Astrocyte (in vitro differentiated cells and primary cell): ENCODE measurements at regions not wholly inside any gene's neighbourhood (a gene's known extent, or its start where the extent isn't known, plus 50 kb on each side); places are given as distances from the start of the nearest gene placed in this dataset.

ENCODE experiments used
- DNase-seq: peaks from one replicate; pipeline ENCODE4 v3.0.0-alpha.2; 2010; ENCODE audit warnings: low read depth
- FAIRE-seq: peaks from 2 replicates; lab custom pipeline; 2011; peaks lifted over from hg19 to GRCh38; lab: Jason Lieb, UNC
- H2AFZ ChIP-seq: 2 replicates; pipeline ENCODE4 v1.6.0; 2012; ENCODE audit warnings: low read depth, low read length, inconsistent platforms
- H3K27ac ChIP-seq: 2 replicates; pipeline ENCODE4 v1.5.1; 2011; ENCODE audit warnings: low read depth, low read length, inconsistent platforms
- H3K27me3 ChIP-seq: 2 replicates; pipeline ENCODE4 v1.6.0; 2011; ENCODE audit warnings: low read length, inconsistent platforms; ENCODE audit not compliant: insufficient read depth
- H3K36me3 ChIP-seq: 2 replicates; pipeline ENCODE4 v1.5.1; 2011; ENCODE audit warnings: low read length, inconsistent platforms; ENCODE audit not compliant: insufficient read depth
- H3K4me1 ChIP-seq: 2 replicates; pipeline ENCODE4 v1.5.1; 2011; ENCODE audit warnings: low read length, inconsistent platforms; ENCODE audit not compliant: insufficient read depth
- H3K4me2 ChIP-seq: 2 replicates; pipeline ENCODE4 v1.6.0; 2012; ENCODE audit warnings: low read length, inconsistent platforms
- H3K4me3 ChIP-seq: 2 replicates; pipeline ENCODE4 v1.5.1; 2011; ENCODE audit warnings: low read depth, mild to moderate bottlenecking, low read length, inconsistent platforms; ENCODE audit not compliant: insufficient read depth
- H3K79me2 ChIP-seq: 2 replicates; pipeline ENCODE4 v1.6.0; 2012; ENCODE audit warnings: mild to moderate bottlenecking, low read length, inconsistent platforms; ENCODE audit not compliant: insufficient read depth
- H3K9ac ChIP-seq: 2 replicates; pipeline ENCODE4 v1.6.0; 2012; ENCODE audit warnings: mild to moderate bottlenecking, low read length, inconsistent platforms
- H3K9me3 ChIP-seq: 2 replicates; pipeline ENCODE4 v1.5.1; 2012; ENCODE audit warnings: low read depth, mild to moderate bottlenecking, low read length, inconsistent platforms; ENCODE audit not compliant: insufficient read depth
- H4K20me1 ChIP-seq: 2 replicates; pipeline ENCODE4 v1.6.0; 2012; ENCODE audit warnings: low read length, inconsistent platforms; ENCODE audit not compliant: insufficient read depth
- H3K27ac Mint-ChIP-seq: one replicate; pipeline ENCODE4 v1.8.0; 2021; ENCODE audit warnings: mild to moderate bottlenecking, mixed read lengths; ENCODE audit not compliant: unreplicated experiment
- H3K27me3 Mint-ChIP-seq: one replicate; pipeline ENCODE4 v1.8.0; 2021; ENCODE audit warnings: low read depth, mixed read lengths; ENCODE audit not compliant: unreplicated experiment
- H3K36me3 Mint-ChIP-seq: one replicate; pipeline ENCODE4 v1.8.0; 2021; ENCODE audit warnings: low read depth, mixed read lengths; ENCODE audit not compliant: unreplicated experiment
- H3K4me1 Mint-ChIP-seq: one replicate; pipeline ENCODE4 v1.8.0; 2021; ENCODE audit warnings: low read depth, mixed read lengths; ENCODE audit not compliant: unreplicated experiment
- H3K4me3 Mint-ChIP-seq: one replicate; pipeline ENCODE4 v1.8.0; 2021; ENCODE audit warnings: mild to moderate bottlenecking, moderate library complexity, mixed read lengths; ENCODE audit not compliant: unreplicated experiment
- H3K9me3 Mint-ChIP-seq: one replicate; pipeline ENCODE4 v1.8.0; 2021; ENCODE audit warnings: mild to moderate bottlenecking, mixed read lengths; ENCODE audit not compliant: unreplicated experiment
- CTCF ChIP-seq: IDR thresholded peaks from 2 replicates; pipeline ENCODE4 v1.5.1; 2011; ENCODE audit warnings: low read depth, mild to moderate bottlenecking, inconsistent platforms, low read length, moderate library complexity; ENCODE audit not compliant: insufficient read depth
- EZH2 ChIP-seq: IDR thresholded peaks from 2 replicates; pipeline ENCODE4 v1.6.1; 2012; ENCODE audit warnings: mild to moderate bottlenecking, low read length, inconsistent platforms; ENCODE audit not compliant: insufficient read depth

DNA sequence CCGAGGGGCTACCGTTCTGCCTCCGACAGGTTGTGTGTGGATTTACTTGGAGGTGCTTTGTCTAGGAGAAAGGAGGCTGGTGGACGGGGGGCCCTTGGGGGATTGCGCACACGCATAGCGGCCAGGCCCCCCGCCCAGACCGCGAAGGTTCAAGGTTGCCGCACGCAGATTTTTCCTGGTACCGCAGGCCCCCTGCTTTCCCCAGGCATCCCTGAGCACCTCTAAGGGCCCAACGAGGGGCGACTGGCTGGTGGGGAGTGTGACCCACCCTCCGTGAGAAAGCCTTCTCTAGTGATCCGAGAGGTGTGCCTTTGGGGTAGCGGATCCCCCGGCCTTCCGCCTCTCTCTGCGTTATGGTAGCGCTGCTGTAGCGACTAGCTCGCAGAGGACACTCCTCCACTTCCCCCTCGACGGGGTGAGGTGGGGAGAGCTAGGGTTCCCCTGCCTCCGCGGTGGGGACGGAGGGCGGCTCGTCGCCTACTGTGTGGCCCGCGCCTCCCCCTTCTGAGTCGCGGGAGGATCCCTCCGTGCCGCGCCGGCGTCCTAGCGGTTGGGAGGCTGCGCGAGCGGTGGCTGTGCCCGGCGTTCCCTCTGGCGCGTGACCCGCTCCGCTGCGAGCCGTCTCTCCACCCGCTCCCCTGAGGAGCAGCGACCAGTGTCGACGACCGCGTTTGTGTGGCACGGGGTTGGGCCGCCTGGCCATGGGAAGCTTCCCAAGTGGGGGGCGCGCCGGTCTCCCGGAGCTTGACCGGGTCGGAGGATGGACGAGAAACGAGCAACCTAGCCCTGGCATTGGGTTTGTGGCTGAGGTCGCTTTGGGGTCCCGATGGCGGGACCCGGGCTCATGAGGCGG lies 3900.0 kb upstream of the OR11H1 start:
- TF ChIP-seq CTCF = no peak
- no peak for TF ChIP-seq EZH2
- no peak overlapping the region for H3K27ac Mint-ChIP-seq
- H2AFZ ChIP-seq = no peak overlapping the region
- no peak overlapping the region for H3K27ac ChIP-seq
- no peaks in the 10 kb centered on the region for H3K27me3 ChIP-seq
- H3K4me3 Mint-ChIP-seq = no peak overlapping the region
- H4K20me1 ChIP-seq = no peaks in the 10 kb centered on the region
- no peak overlapping the region for H3K4me3 ChIP-seq
- H3K79me2 ChIP-seq = no peaks in the 10 kb centered on the region
- H3K9ac ChIP-seq = no peak overlapping the region
- no peak for FAIRE-seq
- peaks cover 3% of the 10 kb centered on the region for H3K36me3 Mint-ChIP-seq
- H3K4me1 Mint-ChIP-seq = no peaks in the 10 kb centered on the region
- no peak overlapping the region for H3K4me2 ChIP-seq
- peaks cover 28% of the 10 kb centered on the region for H3K9me3 Mint-ChIP-seq
- DNase-seq = no peak
- no peaks in the 10 kb centered on the region for H3K36me3 ChIP-seq
- no peaks in the 10 kb centered on the region for H3K4me1 ChIP-seq
- H3K27me3 Mint-ChIP-seq = no peaks in the 10 kb centered on the region
- H3K9me3 ChIP-seq = peaks cover 23% of the 10 kb centered on the region

GRCh38 chr22:11628651-11629511 lies 3899.1 kb upstream of the OR11H1 start:
- no peak overlapping the region for H3K4me3 ChIP-seq
- Mint-ChIP-seq H3K27me3 (no peaks in the 10 kb centered on the region), H3K36me3 (peaks cover 3% of the 10 kb centered on the region), H3K4me3 (no peak overlapping the region), H3K9me3 (peaks cover 25% of the 10 kb centered on the region), H3K27ac (no peak overlapping the region), H3K4me1 (no peaks in the 10 kb centered on the region)
- no peak overlapping the region for H3K27ac ChIP-seq
- H3K4me1 ChIP-seq = no peaks in the 10 kb centered on the region
- no peak overlapping the region for H3K9ac ChIP-seq
- FAIRE-seq (no peak), DNase-seq (no peak)
- H3K36me3 ChIP-seq = no peaks in the 10 kb centered on the region
- H4K20me1 ChIP-seq = no peaks in the 10 kb centered on the region
- H3K27me3 ChIP-seq = no peaks in the 10 kb centered on the region
- H3K9me3 ChIP-seq = peaks cover 23% of the 10 kb centered on the region
- no peak overlapping the region for H2AFZ ChIP-seq
- H3K4me2 ChIP-seq = no peak overlapping the region
- no peaks in the 10 kb centered on the region for H3K79me2 ChIP-seq
- TF ChIP-seq EZH2 (no peak), CTCF (no peak)
